ENCODE measurements at regions not wholly inside any gene's neighbourhood (a gene's known extent, or its start where the extent isn't known, plus 50 kb on each side); places are given as distances from the start of the nearest gene placed in this dataset.

DNA sequence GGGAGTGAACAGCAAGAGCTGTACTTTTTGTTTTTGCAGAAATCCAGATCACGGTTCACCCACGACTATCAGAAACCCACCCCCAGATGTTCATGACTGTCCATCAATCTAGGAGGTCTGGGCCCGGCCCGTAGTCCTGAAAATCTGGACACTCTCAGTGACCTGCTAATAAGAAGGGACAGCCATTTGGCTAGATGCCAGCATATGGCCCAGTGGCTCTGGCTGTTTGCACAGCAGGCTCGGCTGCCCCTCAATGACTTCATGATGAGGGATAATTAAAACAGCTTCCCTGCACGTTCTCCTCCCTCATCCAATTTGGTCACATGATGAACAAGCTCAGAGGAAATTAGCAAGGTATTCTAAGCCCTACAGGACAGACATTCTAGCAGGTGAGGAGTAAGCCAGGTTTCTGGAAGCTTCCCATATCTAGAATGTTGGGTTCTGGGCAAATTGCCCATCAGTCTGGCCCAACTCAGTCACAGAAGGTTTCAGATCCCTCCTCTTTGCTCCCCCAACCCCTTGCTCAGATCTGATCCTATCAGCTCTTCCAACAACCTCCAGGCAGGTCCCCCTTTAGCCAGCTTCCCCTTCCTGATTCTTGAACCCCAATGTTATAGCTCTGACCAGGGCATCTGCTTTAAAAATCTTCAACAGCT is 397.3 kb downstream of the SHANK2 start:
- TF ChIP-seq POLR2A (IDR thresholded peaks at IDR 0.05): no peak
- TF ChIP-seq, protein P1, sequence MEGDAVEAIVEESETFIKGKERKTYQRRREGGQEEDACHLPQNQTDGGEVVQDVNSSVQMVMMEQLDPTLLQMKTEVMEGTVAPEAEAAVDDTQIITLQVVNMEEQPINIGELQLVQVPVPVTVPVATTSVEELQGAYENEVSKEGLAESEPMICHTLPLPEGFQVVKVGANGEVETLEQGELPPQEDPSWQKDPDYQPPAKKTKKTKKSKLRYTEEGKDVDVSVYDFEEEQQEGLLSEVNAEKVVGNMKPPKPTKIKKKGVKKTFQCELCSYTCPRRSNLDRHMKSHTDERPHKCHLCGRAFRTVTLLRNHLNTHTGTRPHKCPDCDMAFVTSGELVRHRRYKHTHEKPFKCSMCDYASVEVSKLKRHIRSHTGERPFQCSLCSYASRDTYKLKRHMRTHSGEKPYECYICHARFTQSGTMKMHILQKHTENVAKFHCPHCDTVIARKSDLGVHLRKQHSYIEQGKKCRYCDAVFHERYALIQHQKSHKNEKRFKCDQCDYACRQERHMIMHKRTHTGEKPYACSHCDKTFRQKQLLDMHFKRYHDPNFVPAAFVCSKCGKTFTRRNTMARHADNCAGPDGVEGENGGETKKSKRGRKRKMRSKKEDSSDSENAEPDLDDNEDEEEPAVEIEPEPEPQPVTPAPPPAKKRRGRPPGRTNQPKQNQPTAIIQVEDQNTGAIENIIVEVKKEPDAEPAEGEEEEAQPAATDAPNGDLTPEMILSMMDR (IDR thresholded peaks at IDR 0.05): no peak
